ENCODE measurements at regions not wholly inside any gene's neighbourhood (a gene's known extent, or its start where the extent isn't known, plus 50 kb on each side); places are given as distances from the start of the nearest gene placed in this dataset.
"Not testable (repeated sequence)": the region's sequence is repeated elsewhere in the genome, so short reads cannot be mapped to it uniquely, and the experiment has no call there.

DNA sequence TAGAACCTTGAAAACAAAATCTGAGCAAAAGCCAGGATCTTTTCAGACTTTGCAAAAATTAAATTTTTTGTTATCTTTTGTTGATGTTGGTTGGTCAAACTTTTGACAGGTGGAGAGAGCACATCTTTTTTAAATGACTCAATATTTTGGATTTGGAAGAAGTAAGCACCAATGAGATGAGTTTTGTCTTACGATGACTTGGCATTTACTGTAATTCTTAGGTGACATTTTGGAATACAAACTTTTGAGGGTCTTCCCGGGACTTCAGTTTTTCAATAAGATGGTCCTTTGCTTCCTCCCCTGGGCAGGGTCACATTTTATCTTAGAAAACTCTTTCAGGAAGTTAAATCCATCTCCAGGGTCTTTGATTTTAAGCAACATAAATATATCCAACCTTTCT, 423.9 kb downstream of the HS3ST3B1 start:
- Histone ChIP-seq H3F3A (ENCODE audit: insufficient read depth, low read length) (no peaks in the 10 kb centered on the region), H3K4me3 (ENCODE audit: low read length) (no peak overlapping the region), H3K79me2 (ENCODE audit: low read length) (no peaks in the 10 kb centered on the region), H3K9me2 (replicated peaks; ENCODE audit: insufficient read depth, low read length) (no peaks in the 10 kb centered on the region), H3K9ac (ENCODE audit: low read length) (no peak overlapping the region), H3K27ac (ENCODE audit: low read length) (no peak overlapping the region), H4K20me1 (ENCODE audit: insufficient read depth, low read length) (no peaks in the 10 kb centered on the region), H3K27me3 (replicated peaks; ENCODE audit: insufficient read depth, low read length) (no peaks in the 10 kb centered on the region), H3K9me3 (replicated peaks; ENCODE audit: insufficient read depth, low read length) (no peaks in the 10 kb centered on the region), H3K4me1 (ENCODE audit: low read length) (no peaks in the 10 kb centered on the region), H3K4me2 (ENCODE audit: low read depth, low read length) (no peak overlapping the region), H2AFZ (ENCODE audit: low read length) (no peak overlapping the region), H3K36me3 (replicated peaks; ENCODE audit: insufficient read depth, low read length) (no peaks in the 10 kb centered on the region)
- TF ChIP-seq, protein P1, sequence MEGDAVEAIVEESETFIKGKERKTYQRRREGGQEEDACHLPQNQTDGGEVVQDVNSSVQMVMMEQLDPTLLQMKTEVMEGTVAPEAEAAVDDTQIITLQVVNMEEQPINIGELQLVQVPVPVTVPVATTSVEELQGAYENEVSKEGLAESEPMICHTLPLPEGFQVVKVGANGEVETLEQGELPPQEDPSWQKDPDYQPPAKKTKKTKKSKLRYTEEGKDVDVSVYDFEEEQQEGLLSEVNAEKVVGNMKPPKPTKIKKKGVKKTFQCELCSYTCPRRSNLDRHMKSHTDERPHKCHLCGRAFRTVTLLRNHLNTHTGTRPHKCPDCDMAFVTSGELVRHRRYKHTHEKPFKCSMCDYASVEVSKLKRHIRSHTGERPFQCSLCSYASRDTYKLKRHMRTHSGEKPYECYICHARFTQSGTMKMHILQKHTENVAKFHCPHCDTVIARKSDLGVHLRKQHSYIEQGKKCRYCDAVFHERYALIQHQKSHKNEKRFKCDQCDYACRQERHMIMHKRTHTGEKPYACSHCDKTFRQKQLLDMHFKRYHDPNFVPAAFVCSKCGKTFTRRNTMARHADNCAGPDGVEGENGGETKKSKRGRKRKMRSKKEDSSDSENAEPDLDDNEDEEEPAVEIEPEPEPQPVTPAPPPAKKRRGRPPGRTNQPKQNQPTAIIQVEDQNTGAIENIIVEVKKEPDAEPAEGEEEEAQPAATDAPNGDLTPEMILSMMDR (IDR thresholded peaks at IDR 0.05; ENCODE audit: low read length): no peak
- TF ChIP-seq EZH2 (optimal IDR thresholded peaks at IDR 0.05; ENCODE audit: low read depth, low read length) (no peak), EZH2phosphoT487 (IDR thresholded peaks at IDR 0.05; ENCODE audit: low read length) (no peak)
- DNase-seq: no peak

DNA sequence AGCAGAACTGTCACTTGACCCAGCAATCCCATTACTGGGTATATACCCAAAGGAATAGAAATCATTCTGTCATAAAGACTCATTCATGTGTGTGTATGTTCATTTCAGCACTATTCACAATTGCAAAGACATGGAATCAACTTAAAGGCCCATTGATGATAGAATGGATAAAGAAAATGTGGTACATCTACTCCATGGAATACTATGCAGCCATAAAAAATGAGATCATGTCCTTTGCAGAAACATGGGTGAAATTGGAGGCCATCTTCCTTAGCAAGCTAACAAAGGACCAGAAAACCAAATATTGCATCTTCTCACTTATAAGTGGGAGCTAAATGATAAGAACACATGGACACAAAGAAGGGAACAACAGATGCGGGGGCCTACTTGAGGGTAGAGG, 422.5 kb downstream of the HS3ST3B1 start:
- H3F3A ChIP-seq (ENCODE audit: insufficient read depth, low read length); H3K4me3 ChIP-seq (ENCODE audit: low read length); H3K36me3 ChIP-seq (replicated peaks; ENCODE audit: insufficient read depth, low read length); H3K79me2 ChIP-seq (ENCODE audit: low read length); H3K9me2 ChIP-seq (replicated peaks; ENCODE audit: insufficient read depth, low read length); H3K9me3 ChIP-seq (replicated peaks; ENCODE audit: insufficient read depth, low read length); H4K20me1 ChIP-seq (ENCODE audit: insufficient read depth, low read length); H3K27ac ChIP-seq (ENCODE audit: low read length); H3K4me1 ChIP-seq (ENCODE audit: low read length); DNase-seq; H3K9ac ChIP-seq (ENCODE audit: low read length); H3K4me2 ChIP-seq (ENCODE audit: low read depth, low read length); H3K27me3 ChIP-seq (replicated peaks; ENCODE audit: insufficient read depth, low read length); H2AFZ ChIP-seq (ENCODE audit: low read length): not testable (repeated sequence)

DNA sequence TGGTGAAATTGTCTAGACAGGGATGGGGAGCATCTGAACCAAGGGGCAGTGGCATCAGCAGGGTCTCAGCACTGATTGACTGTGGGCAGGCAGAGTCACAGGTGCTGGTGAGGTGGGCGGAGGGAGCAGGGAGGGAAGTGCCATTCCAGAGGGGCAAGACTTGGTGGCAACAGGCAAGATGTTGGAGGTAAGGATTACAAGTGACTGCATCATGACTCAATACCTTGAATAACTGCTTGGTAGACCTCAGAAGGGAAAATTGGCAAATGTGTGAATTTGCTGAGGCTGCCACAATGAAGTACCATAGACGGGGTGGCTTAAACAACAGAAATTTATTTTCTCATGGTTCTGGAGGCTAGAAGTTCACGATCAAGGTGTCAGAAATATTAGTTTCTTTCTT, 419.1 kb downstream of the HS3ST3B1 start:
- H3K36me3 ChIP-seq (replicated peaks; ENCODE audit: insufficient read depth, low read length): no peaks in the 10 kb centered on the region
- no peak overlapping the region for H3K4me2 ChIP-seq (ENCODE audit: low read depth, low read length)
- no peaks in the 10 kb centered on the region for H3K27me3 ChIP-seq (replicated peaks; ENCODE audit: insufficient read depth, low read length)
- H3K9ac ChIP-seq (ENCODE audit: low read length): no peak overlapping the region
- H4K20me1 ChIP-seq (ENCODE audit: insufficient read depth, low read length): no peaks in the 10 kb centered on the region
- H3K79me2 ChIP-seq (ENCODE audit: low read length): no peaks in the 10 kb centered on the region
- TF ChIP-seq EZH2phosphoT487 (IDR thresholded peaks at IDR 0.05; ENCODE audit: low read length): no peak
- TF ChIP-seq, protein P1 (IDR thresholded peaks at IDR 0.05; ENCODE audit: low read length): no peak
- H3K9me3 ChIP-seq (replicated peaks; ENCODE audit: insufficient read depth, low read length): no peaks in the 10 kb centered on the region
- H3F3A ChIP-seq (ENCODE audit: insufficient read depth, low read length): no peaks in the 10 kb centered on the region
- no peak overlapping the region for H3K4me3 ChIP-seq (ENCODE audit: low read length)
- no peak for DNase-seq
- H2AFZ ChIP-seq (ENCODE audit: low read length): no peak overlapping the region
- no peaks in the 10 kb centered on the region for H3K4me1 ChIP-seq (ENCODE audit: low read length)
- H3K27ac ChIP-seq (ENCODE audit: low read length): no peak overlapping the region
- no peaks in the 10 kb centered on the region for H3K9me2 ChIP-seq (replicated peaks; ENCODE audit: insufficient read depth, low read length)

DNA sequence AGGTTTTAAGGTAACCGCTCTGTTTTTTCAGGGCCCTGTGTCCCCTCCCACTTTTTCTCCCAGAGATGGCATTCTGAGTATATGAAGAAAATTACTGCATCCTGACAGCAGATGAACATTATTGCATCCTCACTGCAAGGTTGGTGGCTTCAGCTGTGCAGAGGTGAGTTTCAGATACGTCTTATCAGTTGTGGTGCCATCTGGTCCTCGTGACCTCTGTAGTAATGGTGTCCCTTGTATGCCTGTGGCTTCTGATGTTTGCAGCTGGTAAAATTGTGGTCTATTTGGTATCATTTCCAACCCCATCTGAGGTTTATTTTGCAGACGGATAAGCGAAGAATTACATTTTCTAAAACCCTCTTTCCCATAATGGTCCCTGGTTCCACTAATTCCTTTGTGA, 417.0 kb downstream of the HS3ST3B1 start:
- Histone ChIP-seq H3K79me2 (ENCODE audit: low read length) (no peaks in the 10 kb centered on the region), H2AFZ (ENCODE audit: low read length) (no peak overlapping the region), H3K36me3 (replicated peaks; ENCODE audit: insufficient read depth, low read length) (no peaks in the 10 kb centered on the region), H3K27me3 (replicated peaks; ENCODE audit: insufficient read depth, low read length) (no peaks in the 10 kb centered on the region), H3K9me3 (replicated peaks; ENCODE audit: insufficient read depth, low read length) (no peaks in the 10 kb centered on the region), H3K9ac (ENCODE audit: low read length) (no peak overlapping the region), H3K9me2 (replicated peaks; ENCODE audit: insufficient read depth, low read length) (no peaks in the 10 kb centered on the region), H4K20me1 (ENCODE audit: insufficient read depth, low read length) (no peaks in the 10 kb centered on the region), H3K4me3 (ENCODE audit: low read length) (no peak overlapping the region), H3F3A (ENCODE audit: insufficient read depth, low read length) (no peaks in the 10 kb centered on the region), H3K27ac (ENCODE audit: low read length) (no peak overlapping the region), H3K4me1 (ENCODE audit: low read length) (no peaks in the 10 kb centered on the region), H3K4me2 (ENCODE audit: low read depth, low read length) (no peak overlapping the region)
- no peak for TF ChIP-seq EZH2phosphoT487 (IDR thresholded peaks at IDR 0.05; ENCODE audit: low read length)
- TF ChIP-seq, protein P1 (IDR thresholded peaks at IDR 0.05; ENCODE audit: low read length): no peak
- no peak for TF ChIP-seq EZH2 (optimal IDR thresholded peaks at IDR 0.05; ENCODE audit: low read depth, low read length)
- no peak for DNase-seq
